Fibroblast of lung (primary cell): ENCODE measurements at regions not wholly inside any gene's neighbourhood (a gene's known extent, or its start where the extent isn't known, plus 50 kb on each side); places are given as distances from the start of the nearest gene placed in this dataset.

ENCODE experiments used
- EZH2 ChIP-seq: IDR thresholded peaks from 2 replicates; pipeline ENCODE4 v1.5.1; 2012; ENCODE audit warnings: low read length, control low read depth, mild to moderate bottlenecking; ENCODE audit errors: missing control alignments
- TF ChIP-seq, protein P1 (sequence below), 2 donors: IDR thresholded peaks in 1 of 2; conservative IDR thresholded peaks in 1 of 2; 1 replicate in 1 of 2; 2 replicates in 1 of 2; pipeline ENCODE4 v1.5.1; 2011 to 2012; ENCODE audit warnings: low read length in 2 of 2, control low read depth in 1 of 2, inconsistent platforms in 1 of 2, low read depth in 1 of 2, mild to moderate bottlenecking in 1 of 2

DNA sequence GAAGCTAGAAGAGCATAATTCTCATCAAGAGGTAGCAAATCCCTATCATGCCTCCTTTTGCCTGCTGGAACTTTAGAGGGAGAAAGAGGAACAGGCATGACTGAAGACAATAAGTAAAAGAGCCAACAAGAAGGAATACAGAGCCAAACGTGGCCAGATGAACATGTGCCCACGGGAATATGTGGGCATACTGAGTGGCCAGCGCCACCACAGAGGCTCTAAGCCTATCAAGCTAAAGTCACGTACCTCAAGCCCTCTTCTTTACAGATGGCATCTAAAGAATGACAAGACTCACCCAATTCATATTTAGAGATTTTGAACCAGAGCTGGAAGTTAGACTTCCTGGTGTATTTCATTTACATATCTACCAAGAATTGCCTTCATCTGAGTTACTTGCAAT is 59.9 kb upstream of the ITGA4 start:
- no peak for TF ChIP-seq EZH2
- TF ChIP-seq, protein P1, sequence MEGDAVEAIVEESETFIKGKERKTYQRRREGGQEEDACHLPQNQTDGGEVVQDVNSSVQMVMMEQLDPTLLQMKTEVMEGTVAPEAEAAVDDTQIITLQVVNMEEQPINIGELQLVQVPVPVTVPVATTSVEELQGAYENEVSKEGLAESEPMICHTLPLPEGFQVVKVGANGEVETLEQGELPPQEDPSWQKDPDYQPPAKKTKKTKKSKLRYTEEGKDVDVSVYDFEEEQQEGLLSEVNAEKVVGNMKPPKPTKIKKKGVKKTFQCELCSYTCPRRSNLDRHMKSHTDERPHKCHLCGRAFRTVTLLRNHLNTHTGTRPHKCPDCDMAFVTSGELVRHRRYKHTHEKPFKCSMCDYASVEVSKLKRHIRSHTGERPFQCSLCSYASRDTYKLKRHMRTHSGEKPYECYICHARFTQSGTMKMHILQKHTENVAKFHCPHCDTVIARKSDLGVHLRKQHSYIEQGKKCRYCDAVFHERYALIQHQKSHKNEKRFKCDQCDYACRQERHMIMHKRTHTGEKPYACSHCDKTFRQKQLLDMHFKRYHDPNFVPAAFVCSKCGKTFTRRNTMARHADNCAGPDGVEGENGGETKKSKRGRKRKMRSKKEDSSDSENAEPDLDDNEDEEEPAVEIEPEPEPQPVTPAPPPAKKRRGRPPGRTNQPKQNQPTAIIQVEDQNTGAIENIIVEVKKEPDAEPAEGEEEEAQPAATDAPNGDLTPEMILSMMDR (conservative IDR thresholded peaks at IDR 0.05 in 1 of 2, IDR thresholded peaks at IDR 0.05 in 1 of 2; ENCODE audit: low read depth in 1 of 2, low read length in 2 of 2): no peak
